ENCODE measurements at regions not wholly inside any gene's neighbourhood (a gene's known extent, or its start where the extent isn't known, plus 50 kb on each side); places are given as distances from the start of the nearest gene placed in this dataset.

- peak in 1 of 2 experiments; percentile 7 for DNase-seq
These were observed 115.5 kb upstream of the CREB5 start for GRCh38 chr7:28296571-28297483.

GRCh38 chr7:28297801-28298459 lies 114.4 kb upstream of the CREB5 start:
- no peak for DNase-seq

DNA sequence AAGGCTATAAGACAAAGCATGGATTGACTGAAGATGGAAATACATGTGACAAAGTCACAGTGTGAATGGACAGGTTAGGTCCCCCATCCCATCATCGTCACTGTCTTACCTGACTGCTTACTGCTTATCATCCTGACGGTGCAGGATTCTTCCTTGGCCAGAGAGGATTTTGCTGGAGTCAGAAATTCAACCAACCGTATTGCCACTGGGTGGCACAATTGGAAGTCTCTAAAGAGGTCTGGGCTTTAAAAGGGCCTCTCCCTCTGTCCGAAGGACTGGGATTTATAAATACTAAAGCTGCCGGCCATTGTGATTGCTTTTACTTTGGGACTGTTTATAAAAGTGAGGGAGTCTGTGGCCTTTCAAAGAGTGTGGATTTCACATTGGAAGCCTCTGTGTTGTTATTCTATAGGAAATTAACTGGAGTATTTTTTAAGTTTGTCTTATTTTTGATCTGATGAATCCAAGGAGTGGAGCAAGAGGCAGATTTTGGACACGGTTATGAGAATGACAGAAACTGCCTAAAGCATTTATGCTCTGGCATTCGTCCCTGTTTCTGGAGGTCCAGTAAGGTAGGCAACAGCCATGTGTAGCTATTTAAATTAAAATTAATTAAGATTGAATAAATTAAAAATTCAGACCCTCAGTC lies 113.3 kb upstream of the CREB5 start:
- DNase-seq, result peak; percentile 9

GRCh38 chr7:28299556-28299955 lies 112.8 kb upstream of the CREB5 start:
- no peak for DNase-seq

DNA sequence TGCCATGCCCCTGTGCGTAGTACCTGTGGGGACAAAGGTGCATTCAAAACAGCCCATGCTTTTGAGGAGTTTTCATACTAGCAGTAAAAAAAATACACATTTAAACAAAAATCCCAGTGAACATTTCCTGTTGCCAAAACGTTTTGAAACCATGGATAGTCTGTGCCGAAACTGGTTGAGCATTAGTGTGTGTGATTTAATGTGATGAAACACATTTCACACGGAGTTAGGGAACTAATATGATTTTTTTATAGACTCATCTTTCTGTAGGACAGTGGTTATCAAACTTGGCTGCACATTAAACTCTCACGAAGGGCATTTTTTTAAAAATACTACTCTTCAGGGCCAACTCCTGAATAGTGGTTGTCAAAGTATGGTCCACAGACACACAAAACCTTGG lies 111.8 kb upstream of the CREB5 start:
- DNase-seq, result no peak

DNA sequence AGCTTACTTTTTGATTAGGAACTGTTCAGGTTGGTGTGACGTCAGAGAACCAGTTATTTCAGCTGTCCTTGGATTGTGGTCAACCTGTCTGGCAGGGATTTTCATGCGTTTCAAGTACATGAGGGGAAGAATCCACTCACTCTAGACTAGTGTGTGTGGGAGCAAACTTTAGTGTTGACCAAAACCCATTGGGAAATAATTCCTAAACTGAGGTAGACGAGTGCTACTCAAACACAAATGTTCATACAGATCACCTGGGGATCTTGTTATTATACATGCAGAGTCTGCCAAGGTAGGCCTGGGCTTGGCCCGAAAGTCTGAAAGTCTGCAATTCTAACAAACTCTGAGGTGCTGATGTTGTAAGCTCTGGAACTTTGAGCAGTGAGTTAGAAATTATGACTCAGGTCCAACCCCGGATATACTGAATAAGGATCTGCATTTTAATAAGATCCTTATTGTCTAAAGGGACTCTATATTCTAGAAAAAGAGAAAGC lies 111.1 kb upstream of the CREB5 start:
- no peak for DNase-seq

DNA sequence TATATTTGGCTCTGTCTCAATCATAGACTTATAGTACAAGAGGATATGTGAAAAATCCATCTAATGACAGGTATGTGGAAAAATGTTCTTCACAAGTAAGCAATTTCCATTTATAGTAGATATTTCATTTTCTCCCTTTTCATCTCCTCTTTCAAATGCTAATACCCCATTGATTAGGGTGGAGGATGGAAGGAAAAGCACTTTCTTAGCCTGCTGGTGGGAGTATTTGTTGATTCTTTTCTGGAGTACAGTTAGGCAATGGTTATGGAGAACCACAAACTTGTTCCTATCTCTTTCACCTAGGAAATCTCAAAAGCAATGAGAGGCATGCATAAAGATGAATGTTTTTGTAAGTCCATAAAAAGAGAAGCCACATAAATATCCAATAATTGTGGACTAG lies 108.0 kb upstream of the CREB5 start:
- DNase-seq, result no peak

DNA sequence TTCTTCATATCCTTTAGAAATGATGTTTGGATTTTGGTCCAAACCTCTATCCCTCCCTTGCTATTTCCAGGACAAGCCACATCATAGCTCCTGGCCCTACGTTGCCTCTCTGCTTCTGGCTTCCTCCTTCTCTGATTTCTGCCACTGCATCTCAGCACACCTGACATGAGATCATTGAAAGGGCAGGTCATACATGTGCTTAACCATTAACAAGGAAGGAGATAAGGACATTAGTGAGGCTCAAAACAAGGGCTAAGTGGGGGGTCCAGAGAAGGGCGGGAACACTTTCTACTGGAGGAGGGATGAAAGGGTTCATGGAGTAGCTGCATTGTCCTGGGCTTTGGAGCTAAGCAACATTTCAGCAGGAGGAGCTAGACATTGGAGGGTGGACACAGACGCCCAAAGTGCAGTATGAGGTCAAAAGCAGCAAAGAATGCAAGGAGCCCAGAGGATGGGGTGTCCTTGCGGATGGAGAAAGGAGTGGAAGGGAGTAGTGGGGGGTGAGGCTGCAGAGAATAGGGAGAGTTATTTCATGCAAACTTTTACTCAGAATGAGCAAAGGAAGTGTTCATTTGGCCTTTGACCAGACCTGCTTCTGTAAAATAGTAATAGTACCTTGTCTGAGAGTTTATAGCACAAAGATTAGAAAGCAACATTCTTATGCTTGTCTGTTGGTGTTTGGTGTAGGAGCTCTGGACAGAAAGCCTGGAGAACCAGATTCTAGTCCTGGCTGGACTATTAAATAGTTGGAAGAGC lies 102.4 kb upstream of the CREB5 start:
- no peak for DNase-seq

GRCh38 chr7:28310460-28310848 lies 101.9 kb upstream of the CREB5 start:
- DNase-seq, result no peak

DNA sequence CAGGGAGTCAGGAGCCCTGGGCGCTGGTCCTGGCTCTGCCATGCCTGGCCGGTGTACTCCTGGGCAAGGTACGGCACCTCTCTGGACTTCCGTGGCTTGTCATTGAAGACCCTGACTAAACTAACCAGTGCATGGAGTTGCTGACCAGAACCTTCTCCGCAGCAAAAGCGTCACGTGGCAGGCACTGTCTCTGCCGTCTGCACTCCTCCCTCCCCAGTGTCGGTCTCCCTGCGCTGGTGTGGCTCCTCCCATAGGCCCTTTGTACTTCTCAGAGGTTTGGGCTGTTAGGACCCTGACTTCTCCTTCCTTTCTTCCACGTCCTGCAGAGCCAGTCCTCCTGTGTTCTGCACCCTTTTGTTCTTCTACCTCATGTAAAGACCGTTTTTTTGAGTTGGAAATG lies 100.6 kb upstream of the CREB5 start:
- no peak for DNase-seq

DNA sequence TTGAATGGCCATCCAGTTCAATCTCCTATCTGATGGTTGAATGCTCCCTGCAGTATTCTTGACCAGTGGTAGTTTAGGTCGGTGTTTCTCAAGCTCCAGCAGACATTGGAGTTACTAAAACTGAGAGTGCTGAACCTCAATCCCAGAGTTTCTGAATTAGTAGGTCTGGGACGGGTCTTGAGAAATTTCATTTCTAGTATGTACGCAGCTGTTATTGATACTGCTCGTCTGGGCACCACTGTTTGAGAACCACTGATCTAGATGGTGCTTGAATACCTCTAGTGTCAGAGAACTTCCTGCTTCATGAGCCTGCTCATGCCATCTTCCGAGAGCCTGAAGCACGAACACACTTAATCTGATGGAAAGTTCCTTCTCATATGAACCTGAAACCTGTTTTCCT lies 99.4 kb upstream of the CREB5 start:
- DNase-seq, result no peak

GRCh38 chr7:28314841-28315240 lies 97.5 kb upstream of the CREB5 start:
- no peak for DNase-seq

GRCh38 chr7:28315565-28316410 lies 96.5 kb upstream of the CREB5 start:
- no peak for DNase-seq

GRCh38 chr7:28316489-28316888 lies 95.8 kb upstream of the CREB5 start:
- no peak for DNase-seq

DNA sequence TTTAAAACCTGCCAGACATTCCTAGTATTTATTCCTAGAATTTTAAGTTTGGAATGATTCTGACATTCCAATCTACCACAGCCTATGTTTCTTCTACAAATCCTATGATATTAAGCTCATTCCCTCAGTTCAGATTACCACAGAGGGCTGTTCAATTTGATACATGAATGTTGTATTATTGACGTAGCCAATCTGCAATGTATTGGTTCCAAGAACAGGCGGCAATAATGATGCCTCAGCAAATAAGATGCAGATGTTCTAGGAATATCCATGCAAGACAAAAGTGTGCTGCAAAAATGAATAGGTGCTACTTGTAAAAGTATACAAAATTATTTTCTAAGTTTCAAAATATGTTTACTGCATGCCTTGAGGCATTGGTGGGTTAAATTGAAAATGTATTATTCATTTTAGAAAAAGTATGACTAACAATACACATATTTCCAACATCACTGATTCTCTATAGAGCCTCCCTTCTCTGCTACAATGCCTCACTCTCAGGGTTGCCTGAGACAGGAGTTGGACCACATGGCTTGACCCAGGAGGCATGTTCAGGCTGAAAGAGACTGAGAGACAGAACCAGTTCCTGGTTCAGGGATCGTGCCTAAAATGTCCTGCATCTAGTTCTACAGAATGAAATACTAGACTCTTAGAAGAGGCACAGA lies 94.1 kb upstream of the CREB5 start:
- DNase-seq, result no peak

DNA sequence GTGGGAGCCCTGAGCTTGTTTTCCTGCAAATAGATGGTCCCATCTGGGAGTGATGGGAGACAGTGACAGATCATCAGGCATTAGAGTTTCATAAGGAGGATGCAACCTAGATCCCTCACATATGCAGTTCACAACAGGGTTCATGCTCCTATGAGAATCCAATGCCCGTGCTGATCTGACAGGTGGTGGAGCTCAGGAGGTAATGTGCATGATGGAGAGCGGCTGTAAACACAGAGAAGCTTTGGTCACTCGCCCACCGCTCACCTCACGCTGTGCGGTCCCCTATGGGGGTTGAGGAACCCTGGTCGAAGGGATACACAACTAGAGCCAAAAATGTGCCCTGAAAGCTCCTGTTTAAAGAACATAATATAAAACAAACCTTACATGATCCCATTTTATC lies 88.5 kb upstream of the CREB5 start:
- no peak for DNase-seq

GRCh38 chr7:28328146-28328545 lies 84.2 kb upstream of the CREB5 start:
- no peak for DNase-seq

DNA sequence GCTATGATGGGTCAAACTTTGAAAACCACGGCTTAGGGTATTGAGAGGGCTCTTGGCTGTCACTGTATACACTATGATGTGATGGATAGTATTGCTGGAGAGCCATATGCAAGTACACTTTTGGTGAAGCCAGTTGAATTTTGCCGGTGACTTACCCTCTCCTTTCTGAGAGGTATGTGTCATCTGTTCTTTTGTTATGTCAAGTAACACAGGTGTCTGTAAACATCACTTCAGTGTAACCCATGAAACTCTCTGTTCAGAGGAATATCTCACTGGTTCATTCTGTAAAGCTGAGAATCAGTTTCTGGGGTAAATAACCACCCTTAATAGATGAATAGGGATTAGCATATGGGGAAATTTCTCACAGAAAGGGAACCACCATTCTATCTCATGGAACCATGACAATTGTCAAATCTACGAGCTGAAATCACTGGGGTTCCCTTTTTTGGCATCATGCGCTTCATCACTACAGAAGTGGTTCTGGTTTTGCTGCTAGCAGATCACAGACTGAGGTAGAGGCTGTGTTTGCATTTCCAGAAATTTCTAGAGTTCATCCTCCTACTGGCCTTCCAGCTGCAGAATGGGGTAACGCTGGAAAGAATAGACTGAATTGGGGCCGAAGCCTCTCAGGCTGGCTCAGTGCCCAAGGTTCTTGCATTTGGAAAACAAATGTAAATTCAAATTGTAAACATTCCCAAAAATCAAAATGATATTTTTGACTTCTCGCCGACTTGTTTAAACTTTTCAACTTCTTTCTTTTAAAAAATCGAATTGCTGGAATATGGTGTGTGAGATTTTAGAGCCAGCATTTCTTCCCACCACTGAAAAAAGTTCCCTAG lies 83.3 kb upstream of the CREB5 start:
- DNase-seq, result peak in 1 of 2 experiments; percentile 25

GRCh38 chr7:28329661-28330363 lies 82.5 kb upstream of the CREB5 start:
- no peak for DNase-seq
